Peyer's patch (tissue), 4 donors: ENCODE measurements at regions not wholly inside any gene's neighbourhood (a gene's known extent, or its start where the extent isn't known, plus 50 kb on each side); places are given as distances from the start of the nearest gene placed in this dataset.

Source experiments
- DNase-seq, 3 donors: peaks; one replicate each; pipeline ENCODE4 v3.0.0-alpha.2; 2017 to 2019
- H3K27ac ChIP-seq, 4 donors: fragments of 200-600 bp; sonication (generic); one replicate each; pipeline ENCODE4 v1.5.1; 2016 to 2019
- H3K27me3 ChIP-seq, 2 donors: fragments of 200-600 bp; sonication (generic); one replicate each; pipeline ENCODE4 v1.5.1; 2019
- H3K36me3 ChIP-seq, 3 donors: fragments of 200-600 bp; sonication (generic); one replicate each; pipeline ENCODE4 v1.5.1; 2016 to 2019
- H3K4me1 ChIP-seq, 4 donors: fragments of 200-600 bp; sonication (generic); one replicate each; pipeline ENCODE4 v1.5.1; 2016 to 2019
- H3K4me3 ChIP-seq, 4 donors: fragments of 200-600 bp; sonication (generic); 1 replicate in 3 of 4; 2 replicates in 1 of 4; pipeline ENCODE4 v1.5.1; 2016 to 2019; ENCODE audit warnings: mild to moderate bottlenecking in 1 of 4
- H3K9me3 ChIP-seq, 4 donors: fragments of 200-600 bp; sonication (generic); one replicate each; pipeline ENCODE4 v1.5.1; 2016 to 2019; ENCODE audit warnings: mild to moderate bottlenecking in 1 of 4
- POLR2A ChIP-seq, 2 donors: fragments of 450-650 bp; IDR thresholded peaks; one replicate each; pipeline ENCODE4 v1.5.1; 2017; ENCODE audit warnings: antibody characterized with exemption in 2 of 2, mild to moderate bottlenecking in 2 of 2, moderate library complexity in 2 of 2
- TF ChIP-seq, protein P1 (sequence below), 6 experiments: fragments of 450-650 bp in 4 of 6; fragments of 200-600 bp in 2 of 6; sonication (generic) in 1 of 6; IDR thresholded peaks; one replicate each; pipeline ENCODE4 v1.5.1; 2017 to 2019; ENCODE audit warnings: antibody characterized with exemption in 6 of 6, mild to moderate bottlenecking in 3 of 6, moderate library complexity in 1 of 6

DNA sequence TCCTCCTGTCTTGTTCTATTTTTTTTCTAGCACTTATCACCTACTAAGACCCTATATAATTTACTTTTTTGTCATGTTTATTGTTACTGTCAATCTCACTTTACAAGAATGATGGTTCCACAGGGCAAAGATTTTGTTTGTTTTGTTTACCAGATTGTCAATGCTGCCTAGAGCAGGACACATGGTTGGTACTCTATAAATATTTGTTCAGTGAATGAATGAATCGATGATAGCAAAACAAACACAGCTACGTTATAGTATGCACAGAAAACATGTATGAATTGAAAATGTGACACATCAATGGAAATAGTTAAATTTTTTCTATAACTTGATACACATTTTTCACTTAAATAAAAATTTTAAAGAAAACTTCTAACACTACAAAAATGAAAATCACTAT lies 67.1 kb upstream of the KRR1 start:
- Histone ChIP-seq H3K9me3 (no peaks in the 10 kb centered on the region), H3K27me3 (no peaks in the 10 kb centered on the region), H3K4me1 (no peaks in the 10 kb centered on the region), H3K4me3 (no peak overlapping the region), H3K27ac (no peak overlapping the region), H3K36me3 (no peaks in the 10 kb centered on the region)
- no peak for DNase-seq
- TF ChIP-seq, protein P1, sequence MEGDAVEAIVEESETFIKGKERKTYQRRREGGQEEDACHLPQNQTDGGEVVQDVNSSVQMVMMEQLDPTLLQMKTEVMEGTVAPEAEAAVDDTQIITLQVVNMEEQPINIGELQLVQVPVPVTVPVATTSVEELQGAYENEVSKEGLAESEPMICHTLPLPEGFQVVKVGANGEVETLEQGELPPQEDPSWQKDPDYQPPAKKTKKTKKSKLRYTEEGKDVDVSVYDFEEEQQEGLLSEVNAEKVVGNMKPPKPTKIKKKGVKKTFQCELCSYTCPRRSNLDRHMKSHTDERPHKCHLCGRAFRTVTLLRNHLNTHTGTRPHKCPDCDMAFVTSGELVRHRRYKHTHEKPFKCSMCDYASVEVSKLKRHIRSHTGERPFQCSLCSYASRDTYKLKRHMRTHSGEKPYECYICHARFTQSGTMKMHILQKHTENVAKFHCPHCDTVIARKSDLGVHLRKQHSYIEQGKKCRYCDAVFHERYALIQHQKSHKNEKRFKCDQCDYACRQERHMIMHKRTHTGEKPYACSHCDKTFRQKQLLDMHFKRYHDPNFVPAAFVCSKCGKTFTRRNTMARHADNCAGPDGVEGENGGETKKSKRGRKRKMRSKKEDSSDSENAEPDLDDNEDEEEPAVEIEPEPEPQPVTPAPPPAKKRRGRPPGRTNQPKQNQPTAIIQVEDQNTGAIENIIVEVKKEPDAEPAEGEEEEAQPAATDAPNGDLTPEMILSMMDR (IDR thresholded peaks at IDR 0.05): no peak
- no peak for TF ChIP-seq POLR2A (IDR thresholded peaks at IDR 0.05)

DNA sequence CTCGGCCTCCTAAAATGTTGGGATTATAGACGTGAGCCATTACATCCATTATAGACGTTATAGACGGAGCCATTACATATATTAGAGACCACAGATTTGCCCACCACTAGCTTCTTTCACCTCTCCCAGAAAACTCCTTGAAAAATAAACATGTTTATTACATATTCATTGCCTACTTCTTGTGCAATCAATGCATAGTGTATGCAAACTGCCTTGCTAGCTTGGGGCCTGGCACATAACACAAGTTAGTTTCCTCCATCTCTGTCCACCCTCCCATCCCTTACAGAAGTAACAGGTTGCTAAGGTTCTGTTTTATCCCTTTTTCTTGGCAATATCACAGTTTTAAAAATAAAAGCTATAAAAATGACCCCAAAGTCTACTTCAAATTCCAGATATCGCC lies 66.4 kb upstream of the KRR1 start:
- H3K9me3 ChIP-seq: no peaks in the 10 kb centered on the region
- H3K4me1 ChIP-seq: no peaks in the 10 kb centered on the region
- TF ChIP-seq POLR2A (IDR thresholded peaks at IDR 0.05): no peak
- TF ChIP-seq, protein P1 (IDR thresholded peaks at IDR 0.05): no peak
- H3K4me3 ChIP-seq: no peak overlapping the region
- no peak for DNase-seq
- H3K36me3 ChIP-seq: no peaks in the 10 kb centered on the region
- H3K27ac ChIP-seq: no peak overlapping the region
- H3K27me3 ChIP-seq: no peaks in the 10 kb centered on the region

DNA sequence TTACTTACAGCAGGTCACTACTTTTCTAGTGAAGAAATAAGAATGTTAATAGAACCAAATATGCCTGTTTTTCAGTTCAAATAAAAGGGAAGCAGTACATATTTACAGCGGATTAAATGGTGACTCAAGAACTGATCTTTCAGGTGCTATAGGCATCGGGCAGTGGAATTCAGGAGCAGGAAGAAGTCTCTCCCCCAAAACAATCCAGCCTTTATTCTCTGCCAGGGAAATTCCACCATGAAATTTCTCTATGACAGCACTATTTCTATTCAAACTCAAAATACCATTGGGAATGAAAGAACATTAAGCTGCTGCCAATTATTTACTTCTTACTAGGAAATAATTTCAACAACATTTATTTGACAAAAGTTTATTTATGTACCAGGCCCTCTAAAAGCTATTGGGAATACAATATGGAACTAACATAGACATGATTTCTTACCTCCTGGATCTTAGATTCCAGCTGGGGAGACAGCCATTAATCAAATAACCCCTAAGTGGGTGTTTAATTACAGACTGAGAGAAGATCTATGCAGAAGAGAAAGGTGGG lies 60.3 kb upstream of the KRR1 start:
- Histone ChIP-seq H3K4me1 (no peaks in the 10 kb centered on the region), H3K36me3 (no peaks in the 10 kb centered on the region), H3K27ac (no peak overlapping the region), H3K4me3 (no peak overlapping the region), H3K27me3 (no peaks in the 10 kb centered on the region), H3K9me3 (no peaks in the 10 kb centered on the region)
- TF ChIP-seq POLR2A (IDR thresholded peaks at IDR 0.05): no peak
- DNase-seq: no peak

DNA sequence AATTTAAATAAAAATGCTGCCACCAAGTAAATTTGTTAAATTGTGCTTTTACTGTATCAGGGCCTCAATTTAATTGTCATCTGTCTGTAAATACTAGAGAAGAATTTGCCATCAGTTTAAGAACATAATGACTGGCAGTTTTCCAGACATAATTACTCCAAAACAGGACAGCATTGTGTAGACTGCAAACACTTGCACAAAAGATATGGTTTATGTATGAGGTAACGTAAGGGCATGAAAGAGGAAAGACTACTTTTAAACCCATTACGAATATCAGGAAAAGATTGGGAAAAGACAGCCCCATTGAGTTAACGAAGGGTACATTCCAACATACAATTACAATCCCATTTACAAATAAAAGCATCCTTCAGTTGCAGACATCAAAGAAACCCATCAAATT lies 59.8 kb upstream of the KRR1 start:
- DNase-seq: no peak
- no peak for TF ChIP-seq POLR2A (IDR thresholded peaks at IDR 0.05)
- TF ChIP-seq, protein P1 (IDR thresholded peaks at IDR 0.05): no peak

DNA sequence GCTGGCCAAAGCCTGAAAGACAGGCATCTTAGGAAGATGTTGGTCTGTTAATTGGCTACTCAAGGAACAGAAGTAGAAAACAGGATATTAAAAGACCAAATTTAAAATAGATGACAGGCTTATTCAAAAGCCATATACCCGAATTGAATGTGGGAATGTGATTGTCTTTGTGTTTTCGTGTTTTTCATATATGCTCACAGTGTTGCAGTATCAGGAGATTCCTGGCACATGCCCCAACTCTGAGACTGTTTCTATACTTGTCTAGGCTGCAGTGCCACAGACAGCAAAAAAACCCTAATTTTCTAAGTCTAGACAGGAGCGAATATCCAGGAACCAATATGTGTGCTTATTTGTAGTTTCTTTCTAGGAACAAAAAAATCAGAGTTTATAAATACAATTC lies 57.4 kb upstream of the KRR1 start:
- H3K9me3 ChIP-seq: no peaks in the 10 kb centered on the region
- TF ChIP-seq, protein P1 (IDR thresholded peaks at IDR 0.05): no peak
- TF ChIP-seq POLR2A (IDR thresholded peaks at IDR 0.05): no peak
- H3K4me3 ChIP-seq: no peak overlapping the region
- H3K36me3 ChIP-seq: no peaks in the 10 kb centered on the region
- no peaks in the 10 kb centered on the region for H3K27me3 ChIP-seq
- no peaks in the 10 kb centered on the region for H3K4me1 ChIP-seq
- H3K27ac ChIP-seq: no peak overlapping the region
- DNase-seq: no peak

More for the DNA sequence above, 59.8 kb upstream of the KRR1 start:
- Histone ChIP-seq H3K36me3 (no peaks in the 10 kb centered on the region), H3K9me3 (no peaks in the 10 kb centered on the region), H3K27me3 (no peaks in the 10 kb centered on the region), H3K4me1 (no peaks in the 10 kb centered on the region), H3K4me3 (no peak overlapping the region), H3K27ac (no peak overlapping the region)

DNA sequence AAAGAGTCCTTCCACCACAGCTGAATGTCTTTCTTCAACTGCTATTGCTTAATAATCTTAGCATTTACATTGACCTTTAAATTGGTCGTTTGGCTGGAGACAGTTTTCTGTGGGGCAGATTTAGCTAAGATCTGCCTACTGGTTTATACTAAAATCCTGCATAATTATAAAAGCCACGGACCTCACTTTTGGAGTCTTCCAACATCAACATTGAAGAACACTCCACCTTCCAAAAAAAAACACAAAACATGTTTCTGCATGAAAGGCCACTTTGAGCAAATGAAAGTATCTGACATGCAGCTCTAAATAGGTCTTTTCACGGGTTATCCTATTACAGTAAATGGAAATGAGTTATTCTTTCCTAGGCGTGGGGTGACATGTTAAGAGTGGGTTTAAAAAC lies 57.0 kb upstream of the KRR1 start:
- Histone ChIP-seq H3K27ac (no peak overlapping the region), H3K4me3 (no peak overlapping the region), H3K9me3 (no peaks in the 10 kb centered on the region), H3K27me3 (no peaks in the 10 kb centered on the region), H3K36me3 (no peaks in the 10 kb centered on the region), H3K4me1 (no peaks in the 10 kb centered on the region)
- no peak for DNase-seq
- TF ChIP-seq, protein P1 (IDR thresholded peaks at IDR 0.05): no peak
- TF ChIP-seq POLR2A (IDR thresholded peaks at IDR 0.05): no peak
